COLO668 (cell line): ENCODE measurements at regions not wholly inside any gene's neighbourhood (a gene's known extent, or its start where the extent isn't known, plus 50 kb on each side); places are given as distances from the start of the nearest gene placed in this dataset.
"Not testable (repeated sequence)": the region's sequence is repeated elsewhere in the genome, so short reads cannot be mapped to it uniquely, and the experiment has no call there.

Experiments used
- DNase-seq: peaks from one replicate; lab custom pipeline; 2025; ENCODE audit not compliant: unreplicated experiment; lab: John Stamatoyannopoulos, UW

DNA sequence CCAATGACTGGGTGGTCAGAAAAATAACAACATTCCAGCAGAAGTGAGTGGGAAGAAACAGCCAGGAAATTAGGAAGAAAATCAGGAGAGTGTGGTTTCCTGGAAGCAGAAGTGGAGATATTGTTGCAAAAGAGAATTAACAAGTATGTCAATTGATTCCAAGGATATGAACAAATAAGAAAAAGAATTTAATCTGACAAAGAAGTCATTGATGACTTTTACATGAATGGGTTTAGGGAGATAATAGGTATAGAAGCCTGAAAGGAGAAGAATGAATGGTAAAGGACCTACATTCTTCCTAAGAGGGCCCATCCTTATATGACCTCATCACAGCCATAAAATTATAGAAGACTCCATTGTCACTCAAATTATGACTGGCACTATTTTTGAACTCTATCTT, 1440.1 kb downstream of the OTOL1 start:
- no peak for DNase-seq

DNA sequence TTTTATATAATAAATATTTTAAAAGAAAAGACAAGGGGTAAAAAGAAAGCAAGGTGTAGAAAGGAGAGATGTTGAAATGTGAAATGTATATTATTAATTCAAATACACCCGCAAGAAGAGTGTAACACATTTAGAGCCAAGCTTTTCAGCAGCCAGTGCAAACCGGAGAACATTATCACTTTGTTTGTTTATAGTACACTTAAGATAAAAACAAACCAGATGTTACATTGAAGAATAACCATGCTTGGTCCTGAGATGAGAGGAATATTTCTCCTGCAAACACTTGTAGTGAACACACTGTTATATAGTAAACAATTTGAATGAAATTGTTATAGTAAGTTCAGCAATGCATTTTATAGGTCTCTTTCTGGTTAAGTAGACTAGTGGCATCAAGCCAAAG, 1441.5 kb downstream of the OTOL1 start:
- no peak for DNase-seq

DNA sequence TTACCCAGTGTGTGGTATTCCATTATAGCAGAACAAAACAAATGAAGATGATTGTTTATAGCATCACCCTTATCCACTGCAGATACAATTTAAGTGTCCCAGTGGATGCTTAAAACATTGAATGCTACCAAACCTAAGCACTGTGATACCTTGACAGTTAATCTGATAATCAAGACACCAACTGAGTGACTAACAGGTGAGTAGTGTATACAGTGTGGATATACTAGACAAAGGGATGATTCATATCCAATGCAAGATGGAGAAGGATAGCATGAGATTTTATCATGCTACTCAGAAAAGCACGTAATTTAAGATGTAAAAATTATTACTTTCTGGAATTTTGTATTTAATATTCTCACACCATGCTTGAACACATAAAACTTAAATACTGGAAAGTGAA, 1449.0 kb downstream of the OTOL1 start:
- DNase-seq, result no peak

DNA sequence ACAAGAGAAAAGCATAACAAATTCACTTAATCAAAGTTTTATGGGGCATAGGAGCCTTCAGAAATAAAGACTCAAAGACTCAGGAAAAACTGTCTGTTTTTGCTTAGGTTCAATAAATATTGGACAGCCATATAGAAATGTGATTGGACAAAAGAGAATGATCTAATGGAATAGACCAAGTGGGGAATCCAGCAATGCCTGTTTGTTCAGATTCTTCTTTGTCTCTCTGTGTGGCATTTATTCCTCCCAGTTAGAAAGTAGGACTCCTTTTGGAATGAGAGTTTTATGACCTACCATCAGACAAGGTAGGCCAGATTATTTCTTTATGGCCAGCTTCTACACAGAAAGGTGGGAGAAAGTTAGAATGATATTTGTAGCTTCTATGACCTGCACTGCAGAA, 1460.1 kb downstream of the OTOL1 start:
- DNase-seq, result no peak

DNA sequence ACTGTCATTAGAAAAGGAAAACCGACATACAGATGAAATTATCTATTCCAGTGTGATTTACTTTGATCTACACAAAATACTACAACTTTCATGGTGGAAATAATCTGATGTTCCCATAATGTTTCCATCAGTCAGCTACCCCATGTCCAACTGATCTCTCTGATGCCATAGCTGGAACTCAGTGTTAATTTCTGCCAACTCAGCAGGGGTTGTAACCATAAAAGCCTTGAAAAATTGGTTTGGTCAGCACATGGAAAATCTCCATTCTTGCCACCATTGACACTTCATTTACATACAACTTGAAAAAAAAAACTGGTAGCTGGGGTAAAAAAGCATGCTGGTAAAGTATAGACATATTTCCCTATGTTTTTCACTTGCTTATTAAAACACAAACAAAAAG, 1463.7 kb downstream of the OTOL1 start:
- no peak for DNase-seq

DNA sequence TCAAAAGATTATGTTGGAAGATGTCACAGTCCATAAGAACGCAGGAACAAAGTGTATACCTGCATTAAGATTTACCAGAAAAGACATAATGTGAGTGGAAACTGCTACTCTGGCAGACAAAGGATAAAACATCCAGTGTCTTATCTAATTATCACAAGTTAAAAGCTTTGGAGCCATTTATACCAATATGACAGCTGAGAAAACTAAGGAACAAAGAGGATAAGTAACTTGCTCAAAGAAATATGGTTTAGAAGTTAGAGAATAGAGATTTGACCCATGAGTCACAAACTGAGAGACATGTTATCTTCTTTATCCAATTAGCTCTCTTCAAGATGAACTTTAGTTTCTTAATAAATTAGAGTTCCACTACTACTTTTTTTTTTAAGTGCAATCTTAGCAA, 1473.7 kb downstream of the OTOL1 start:
- DNase-seq, result no peak

DNA sequence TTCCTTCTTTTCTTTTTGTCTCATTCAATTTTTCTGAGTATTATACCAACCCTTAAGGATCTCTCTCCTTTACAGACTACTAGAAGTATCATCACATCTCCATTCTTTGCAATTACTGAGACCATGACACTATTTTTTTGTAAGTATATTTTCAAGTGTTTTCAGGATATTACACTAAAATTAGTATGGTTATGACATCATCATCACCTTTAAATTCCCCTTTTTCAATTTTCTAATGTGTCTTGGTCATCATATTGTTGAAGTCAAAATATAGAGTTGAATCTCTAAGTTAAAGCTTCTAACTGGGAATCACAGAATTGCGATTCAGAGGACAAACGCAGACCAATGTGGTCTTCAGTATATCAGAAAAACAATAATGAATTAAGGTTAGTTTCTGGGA, 1475.1 kb downstream of the OTOL1 start:
- DNase-seq, result no peak

DNA sequence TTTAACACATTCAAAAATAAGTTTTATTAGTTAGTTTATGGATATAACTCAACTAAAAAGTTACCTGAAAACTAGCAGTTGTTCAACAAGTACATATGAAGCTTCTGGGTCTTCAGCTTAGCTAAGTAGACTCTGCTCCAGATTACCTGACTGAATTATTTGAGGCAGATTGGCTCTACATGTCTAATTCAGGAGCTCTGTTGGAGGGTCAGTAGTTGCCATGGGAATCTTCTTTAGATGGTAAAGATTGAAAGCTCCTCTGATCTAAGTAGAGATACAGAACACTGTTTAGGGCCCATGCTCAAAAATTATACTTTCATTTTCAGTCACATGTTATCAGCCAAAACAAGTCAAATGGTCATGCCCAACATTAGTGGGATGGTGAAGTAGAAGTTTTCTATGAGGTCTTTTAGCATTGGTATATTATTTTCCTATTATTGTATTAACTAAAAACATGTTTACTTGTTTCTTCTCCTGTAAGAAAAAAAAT, 1476.9 kb downstream of the OTOL1 start:
- no peak for DNase-seq

DNA sequence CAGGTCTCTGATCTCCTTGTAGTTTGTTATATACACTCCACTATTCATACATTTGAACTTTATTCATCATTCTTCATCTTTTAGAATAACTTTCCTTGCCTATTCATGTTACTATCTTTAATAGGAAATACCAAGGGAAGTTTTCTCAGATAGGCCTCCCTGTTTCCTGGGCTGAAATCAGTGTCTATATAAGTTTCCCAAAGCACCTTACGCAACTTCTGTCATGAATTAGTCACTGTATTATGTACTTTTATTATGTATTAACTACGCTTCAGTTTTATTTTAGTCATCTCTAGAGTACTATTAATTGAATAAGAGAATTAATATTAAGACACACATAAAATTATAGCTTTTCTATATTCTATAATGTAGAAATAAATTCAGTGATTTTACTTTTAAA, 1481.5 kb downstream of the OTOL1 start:
- DNase-seq, result no peak

DNA sequence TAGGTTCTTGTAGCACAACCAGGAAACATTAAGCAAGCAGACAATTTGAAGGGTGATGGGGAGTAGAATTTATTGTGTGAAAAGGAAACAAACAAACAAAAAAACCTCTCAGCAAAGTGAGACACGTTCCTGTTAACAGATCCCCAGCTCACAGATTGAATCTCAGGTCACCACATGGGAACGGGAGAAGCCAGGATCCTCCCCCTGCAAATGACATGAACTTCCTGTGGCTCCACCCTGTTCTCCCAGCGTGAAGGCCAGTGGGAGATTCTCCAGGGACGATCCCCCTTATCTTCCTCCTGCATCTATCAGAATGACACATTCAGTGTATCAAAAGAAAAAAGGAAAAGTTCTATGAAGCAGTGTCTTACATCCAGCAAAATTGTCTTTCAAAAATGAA, 1488.1 kb downstream of the OTOL1 start:
- no peak for DNase-seq

DNA sequence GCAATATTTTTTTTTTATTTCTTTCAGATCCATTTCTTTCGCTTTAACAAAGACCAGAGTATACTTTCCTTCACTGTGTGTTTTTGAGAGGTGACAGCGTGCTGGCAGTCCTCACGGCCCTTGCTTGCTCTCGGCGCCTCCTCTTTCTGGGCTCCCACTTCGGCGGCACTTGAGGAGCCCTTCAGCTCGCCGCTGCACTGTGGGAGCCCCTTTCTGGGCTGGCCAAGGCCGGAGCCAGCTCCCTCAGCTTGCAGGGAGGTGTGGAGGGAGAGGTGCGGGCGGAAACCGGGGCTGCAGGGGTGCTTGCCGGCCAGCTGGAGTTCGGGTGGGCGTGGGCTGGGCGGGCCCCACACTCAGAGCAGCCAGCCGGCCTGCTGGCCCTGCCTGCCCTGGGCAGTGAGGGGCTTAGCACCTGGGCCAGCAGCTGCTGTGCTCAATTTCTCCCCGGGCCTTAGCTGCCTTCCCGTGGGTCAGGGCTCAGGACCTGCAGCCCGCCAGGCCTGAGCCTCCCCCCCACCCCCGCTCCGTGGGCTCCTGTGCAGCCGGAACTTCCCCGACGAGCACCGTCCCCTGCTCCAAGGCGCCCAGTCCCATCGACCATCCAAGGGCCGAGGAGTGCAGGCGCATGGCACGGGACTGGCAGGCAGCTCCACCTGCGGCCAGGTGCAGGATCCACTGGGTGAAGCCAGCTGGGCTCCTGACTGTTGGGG, 1490.6 kb downstream of the OTOL1 start:
- not testable (repeated sequence) for DNase-seq

DNA sequence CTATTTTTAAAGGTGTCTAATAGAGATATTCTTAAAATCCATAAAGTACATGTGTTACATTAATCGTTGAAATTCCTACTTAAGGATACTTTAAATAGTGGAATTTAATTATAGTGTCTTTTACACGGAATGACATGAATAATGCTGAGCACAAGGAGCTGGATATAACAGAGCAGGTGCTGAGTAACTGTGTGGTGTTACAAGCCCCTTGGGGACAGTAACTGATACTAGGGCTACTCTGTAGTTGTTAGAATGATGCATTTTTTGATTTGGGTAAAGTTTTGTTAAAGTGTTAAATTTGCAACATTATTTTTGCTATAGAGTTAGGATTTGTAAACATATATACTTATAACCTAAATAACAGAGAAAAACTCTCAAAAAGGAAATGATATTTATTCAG, 1496.1 kb downstream of the OTOL1 start:
- DNase-seq, result no peak

DNA sequence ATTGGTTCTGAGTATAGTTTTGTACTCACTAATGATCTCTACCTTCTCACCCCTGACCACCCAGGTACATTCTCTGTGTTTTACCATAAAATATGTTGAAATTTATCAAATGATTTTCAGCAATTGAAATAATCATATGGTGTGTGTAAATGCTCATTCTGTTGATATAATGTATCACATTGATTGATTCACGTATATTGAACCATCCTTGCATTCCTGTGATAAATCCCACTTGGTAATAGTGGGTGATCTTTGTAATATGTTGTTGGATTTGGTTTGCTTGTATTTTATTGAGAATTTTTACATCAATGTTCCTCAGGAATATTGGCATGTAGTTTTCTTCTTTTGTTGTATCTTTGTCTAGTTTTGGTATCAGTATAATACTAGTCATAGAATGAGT, 1497.6 kb downstream of the OTOL1 start:
- no peak for DNase-seq

DNA sequence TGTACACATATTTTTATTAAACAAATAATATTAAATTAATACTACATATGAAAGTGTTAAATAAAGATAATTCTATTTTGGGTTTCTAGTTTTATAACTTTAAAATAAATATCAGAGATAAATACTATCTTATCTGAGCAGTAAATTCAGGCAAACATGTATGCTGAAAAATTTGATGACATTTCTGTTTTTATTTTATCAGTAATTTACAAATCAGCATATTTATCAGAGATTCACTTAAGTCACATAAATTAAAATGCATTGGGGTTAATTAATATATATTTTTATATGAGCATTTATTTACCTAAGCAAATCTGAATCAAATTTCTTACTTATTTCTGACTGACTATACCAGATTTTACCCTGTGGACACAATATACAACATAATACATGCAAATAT, 1499.8 kb downstream of the OTOL1 start:
- no peak for DNase-seq

DNA sequence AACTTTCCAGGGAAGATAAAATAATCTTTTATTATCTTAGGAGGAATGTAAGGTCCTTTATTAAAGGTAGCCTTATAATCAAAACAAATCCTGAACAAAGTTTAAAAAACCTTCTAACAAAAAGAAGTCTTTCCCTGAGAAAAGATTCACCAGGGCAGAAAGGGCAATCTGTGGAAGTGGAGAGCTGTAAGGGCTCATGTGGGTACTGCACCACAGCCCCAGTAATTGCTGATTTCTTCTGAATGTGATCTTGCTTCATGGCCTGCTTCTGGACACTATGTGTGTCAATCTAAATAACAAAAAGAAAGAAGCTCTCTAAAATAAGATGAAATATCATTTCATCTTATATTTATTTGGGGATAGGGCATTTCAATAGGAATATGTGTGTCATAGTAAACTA, 1501.6 kb downstream of the OTOL1 start:
- no peak for DNase-seq

DNA sequence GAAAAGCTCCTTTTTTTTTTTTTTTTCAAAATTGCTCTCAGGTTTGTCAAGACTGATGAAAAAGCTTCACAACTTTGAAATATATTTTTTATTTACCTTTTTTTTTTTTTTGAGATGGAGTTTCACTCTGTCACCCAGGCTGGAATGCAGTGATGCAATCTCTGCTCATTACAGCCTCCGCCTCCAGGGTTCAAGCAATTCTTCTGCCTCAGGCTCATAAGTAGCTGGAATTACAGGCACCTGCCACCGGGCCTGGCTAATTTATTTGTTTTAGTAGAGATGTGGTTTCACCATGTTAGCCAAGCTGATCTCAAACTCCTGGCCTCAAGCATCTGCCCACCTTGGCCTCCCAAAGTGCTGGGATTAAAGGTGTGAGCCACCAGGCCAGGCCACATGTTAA, 1515.0 kb downstream of the OTOL1 start:
- DNase-seq, result no peak

DNA sequence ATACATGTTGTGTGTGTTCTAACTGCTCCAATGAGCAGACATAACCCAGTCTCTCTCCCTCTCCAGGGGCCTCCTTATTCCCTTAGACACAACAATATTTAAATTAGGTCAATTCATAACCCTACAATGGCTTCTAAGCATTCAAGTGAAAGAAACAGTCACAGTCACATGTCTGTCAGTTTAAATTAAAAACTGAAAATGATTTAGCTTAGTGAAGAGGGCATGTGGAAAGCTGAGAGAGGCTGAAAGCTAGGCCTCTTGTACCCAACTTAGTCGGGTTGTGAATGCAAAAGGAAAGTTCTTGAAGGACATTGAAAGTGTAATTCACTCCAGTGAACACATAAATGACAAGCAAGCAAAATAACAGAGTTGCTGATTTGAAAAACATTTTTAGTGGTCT, 1519.6 kb downstream of the OTOL1 start:
- no peak for DNase-seq

DNA sequence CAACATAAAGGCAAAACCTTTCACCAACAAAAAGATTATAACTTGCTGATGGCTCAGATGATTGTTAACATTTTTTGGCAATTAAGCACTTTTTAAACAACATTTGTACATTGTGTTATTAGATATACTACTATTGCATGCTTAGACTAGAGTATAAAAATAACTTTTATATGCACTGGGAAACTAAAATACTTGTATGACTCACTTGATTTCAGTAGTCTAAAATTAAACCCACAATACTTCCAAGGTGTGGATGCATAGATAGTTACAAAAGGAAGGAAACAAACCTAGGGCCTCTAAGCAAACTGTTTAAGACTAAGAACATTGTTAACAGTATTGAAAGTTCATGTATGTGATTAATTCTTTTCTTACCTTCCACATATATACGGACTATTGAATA, 1521.5 kb downstream of the OTOL1 start:
- DNase-seq, result no peak

DNA sequence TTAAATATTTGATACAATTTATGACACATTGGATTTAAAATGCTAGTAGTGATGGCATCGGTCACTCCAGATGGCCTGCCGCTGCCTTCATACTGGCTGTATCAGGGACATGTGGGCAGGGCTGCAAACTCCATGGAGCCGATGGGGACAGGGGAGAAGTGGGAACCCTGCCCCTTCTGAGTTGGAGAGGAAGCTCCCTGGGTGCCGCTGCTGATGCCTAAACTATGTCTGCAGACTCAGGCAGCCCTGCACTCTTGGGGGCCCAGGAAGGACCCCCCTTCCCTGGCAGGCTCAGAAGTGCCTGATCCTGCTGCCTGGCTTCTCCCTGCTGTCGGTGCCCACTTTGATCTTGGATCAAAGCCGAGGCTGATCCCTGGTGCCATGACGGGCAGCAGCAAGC, 1522.1 kb downstream of the OTOL1 start:
- DNase-seq, result no peak

DNA sequence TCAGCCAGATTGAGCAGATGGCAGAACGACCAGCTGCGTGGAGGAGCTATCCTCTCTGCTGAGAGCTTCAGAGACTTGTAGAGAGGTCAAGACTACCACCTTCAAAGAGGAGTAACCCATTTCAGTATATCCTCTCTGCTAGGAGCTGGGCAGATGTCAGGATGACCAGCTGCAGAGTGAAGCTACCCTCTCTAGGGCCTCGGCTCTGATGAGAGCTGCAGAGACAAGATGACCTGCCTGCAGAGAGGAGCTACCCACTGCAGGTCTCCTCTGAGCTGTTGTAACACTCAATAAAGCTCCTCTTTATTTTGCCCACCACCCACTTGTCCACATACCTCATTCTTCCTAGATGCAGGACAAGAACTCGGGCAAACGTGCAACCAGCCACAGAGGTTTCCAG, 1522.7 kb downstream of the OTOL1 start:
- DNase-seq, result no peak

DNA sequence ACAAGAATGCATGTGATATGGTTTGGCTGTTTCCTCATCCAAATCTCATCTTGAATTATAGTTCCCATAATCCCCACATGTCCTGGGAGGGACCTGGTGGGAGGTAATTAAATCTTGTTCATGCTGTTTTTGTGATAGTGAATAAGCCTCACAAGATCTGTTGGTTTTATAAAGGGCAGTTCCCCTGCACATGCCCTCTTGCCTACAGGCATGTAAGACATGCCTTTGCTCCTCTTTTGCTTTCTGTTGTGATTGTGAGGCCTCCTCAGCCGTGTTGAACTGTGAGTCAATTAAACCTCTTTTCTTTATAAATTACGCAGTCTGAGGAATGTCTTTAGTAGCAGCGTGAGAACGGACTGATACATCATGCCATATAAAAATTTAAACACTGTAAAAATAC, 1537.0 kb downstream of the OTOL1 start:
- no peak for DNase-seq

DNA sequence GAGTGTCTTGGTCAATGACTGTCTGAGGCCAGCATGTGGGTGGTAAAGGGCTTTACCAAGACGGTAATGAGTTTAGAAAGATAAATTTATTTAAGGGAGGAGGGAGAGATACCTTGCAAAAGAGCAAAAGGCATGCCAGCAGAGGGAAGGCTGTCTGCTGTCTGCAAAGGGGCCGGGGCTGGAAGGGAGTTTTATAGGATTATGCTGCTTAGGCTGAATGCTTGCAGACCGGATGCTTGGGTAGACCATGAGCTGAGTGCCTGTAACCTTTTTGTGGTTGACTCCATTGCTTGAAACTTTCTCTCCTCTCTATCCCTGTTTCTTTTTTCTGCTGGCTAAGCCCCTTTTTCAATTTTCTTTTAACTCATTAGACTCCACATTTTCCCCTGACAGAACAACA, 1543.0 kb downstream of the OTOL1 start:
- no peak for DNase-seq

DNA sequence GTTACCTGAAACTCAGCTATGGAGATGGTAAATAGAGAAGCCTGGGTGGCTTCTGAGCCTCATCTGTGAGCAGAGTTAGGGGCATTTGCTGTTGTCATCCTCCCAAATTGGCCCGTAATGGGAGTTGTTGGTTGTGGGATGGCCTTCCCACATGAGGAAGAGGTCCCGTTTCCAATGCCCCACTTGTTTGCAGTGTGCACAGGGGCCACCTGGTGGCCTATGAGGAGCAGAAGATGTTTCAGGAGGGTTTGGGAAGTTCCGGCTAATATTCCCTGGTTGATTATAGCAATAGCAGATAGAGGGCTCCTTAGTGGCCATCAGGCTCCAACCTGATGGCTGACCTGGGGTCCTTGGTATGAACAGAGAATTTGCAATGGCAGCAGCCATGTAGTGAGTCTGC, 1546.5 kb downstream of the OTOL1 start:
- DNase-seq, result no peak
